ENCODE measurements at regions not wholly inside any gene's neighbourhood (a gene's known extent, or its start where the extent isn't known, plus 50 kb on each side); places are given as distances from the start of the nearest gene placed in this dataset.
"Not testable (repeated sequence)": the region's sequence is repeated elsewhere in the genome, so short reads cannot be mapped to it uniquely, and the experiment has no call there.

- no peak for FAIRE-seq
- no peak for DNase-seq (ENCODE audit: insufficient read length, low spot score)
Measured at GRCh38 chr7:159211540-159212182, 67.0 kb upstream of the VIPR2 start.

- no peak for DNase-seq (ENCODE audit: insufficient read length, low spot score)
- FAIRE-seq = no peak
Measured at GRCh38 chr7:159210581-159211235, 66.0 kb upstream of the VIPR2 start.

- DNase-seq (ENCODE audit: insufficient read length, low spot score) = no peak
- FAIRE-seq = no peak
Measured at GRCh38 chr7:159209429-159209828, 64.8 kb upstream of the VIPR2 start.

GRCh38 chr7:159207951-159208350 lies 63.3 kb upstream of the VIPR2 start:
- FAIRE-seq (no peak), DNase-seq (ENCODE audit: insufficient read length, low spot score) (no peak)

- FAIRE-seq = no peak
Measured at GRCh38 chr7:159207393-159207792, 62.7 kb upstream of the VIPR2 start.

GRCh38 chr7:159205833-159206232 lies 61.2 kb upstream of the VIPR2 start:
- FAIRE-seq = no peak
- no peak for DNase-seq (ENCODE audit: insufficient read length, low spot score)

More at GRCh38 chr7:159207393-159207792, 62.7 kb upstream of the VIPR2 start:
- no peak for DNase-seq (ENCODE audit: insufficient read length, low spot score)

- DNase-seq (ENCODE audit: insufficient read length, low spot score) (no peak), FAIRE-seq (no peak)
Measured at GRCh38 chr7:159204664-159205063, 60.0 kb upstream of the VIPR2 start.

- DNase-seq (ENCODE audit: insufficient read length, low spot score); FAIRE-seq: not testable (repeated sequence)
Measured at GRCh38 chr7:159203253-159203652, 58.6 kb upstream of the VIPR2 start.

- FAIRE-seq = no peak
Measured at GRCh38 chr7:159201722-159202330, 57.2 kb upstream of the VIPR2 start.

GRCh38 chr7:159200421-159200820 lies 55.8 kb upstream of the VIPR2 start:
- DNase-seq (ENCODE audit: insufficient read length, low spot score) = no peak
- FAIRE-seq = no peak

More at GRCh38 chr7:159201722-159202330, 57.2 kb upstream of the VIPR2 start:
- DNase-seq (ENCODE audit: insufficient read length, low spot score) = no peak

GRCh38 chr7:159198016-159198724 lies 53.5 kb upstream of the VIPR2 start:
- DNase-seq (ENCODE audit: insufficient read length, low spot score) (no peak), FAIRE-seq (no peak)

GRCh38 chr7:159197066-159197975 lies 52.7 kb upstream of the VIPR2 start:
- FAIRE-seq (peak; percentile 18), DNase-seq (ENCODE audit: insufficient read length, low spot score) (no peak)

GRCh38 chr7:159196584-159196983 lies 51.9 kb upstream of the VIPR2 start:
- no peak for FAIRE-seq

GRCh38 chr7:159195946-159196345 lies 51.3 kb upstream of the VIPR2 start:
- DNase-seq (ENCODE audit: insufficient read length, low spot score) (no peak), FAIRE-seq (peak; percentile 26)

More at GRCh38 chr7:159196584-159196983, 51.9 kb upstream of the VIPR2 start:
- DNase-seq (ENCODE audit: insufficient read length, low spot score) = no peak
